B cell (primary cell): ENCODE measurements at regions not wholly inside any gene's neighbourhood (a gene's known extent, or its start where the extent isn't known, plus 50 kb on each side); places are given as distances from the start of the nearest gene placed in this dataset.

ENCODE experiments used
- ATAC-seq: fragments of 200-7000 bp; cut with Tn5 transposase; one replicate; pipeline ENCODE4 v1.10.0; 2021; ENCODE audit warnings: low read depth, mild to moderate bottlenecking, moderate number of reproducible peaks, moderate library complexity
- CTCF ChIA-PET: fragments of 350-600 bp; sonication (Branson Sonifier 250); formaldehyde crosslinking; loops from one replicate; lab custom pipeline; 2021; ENCODE audit warnings: antibody characterized with exemption, inconsistent platforms; lab: Charles Lee
- POLR2A ChIA-PET: fragments of 350-600 bp; sonication (Branson Sonifier 250); formaldehyde crosslinking; loops from one replicate; lab custom pipeline; 2021; ENCODE audit warnings: antibody characterized with exemption; lab: Charles Lee
- DNase-seq: peaks from one replicate; pipeline ENCODE4 v3.0.0; 2013
- H2AFZ ChIP-seq: 2 replicates; pipeline ENCODE4 v1.6.1; 2012; ENCODE audit warnings: mild to moderate bottlenecking, low read depth, low read length; ENCODE audit not compliant: insufficient read depth, poor library complexity, severe bottlenecking
- H3K27ac ChIP-seq, 2 donors: 1 replicate in 1 of 2; 2 replicates in 1 of 2; pipeline ENCODE4 v1.5.1; 2012 to 2013; ENCODE audit warnings: low read length in 2 of 2, mild to moderate bottlenecking in 2 of 2, moderate library complexity in 1 of 2
- H3K27me3 ChIP-seq, 4 experiments: fragments of 200-600 bp in 1 of 4; sonication (generic) in 1 of 4; replicated peaks in 1 of 4; 1 replicate in 2 of 4; 2 replicates in 2 of 4; pipeline versions ENCODE4 v1.6.1 to v1.7.0; 2013 to 2016; ENCODE audit warnings: low read length in 3 of 4, mild to moderate bottlenecking in 2 of 4, mixed read lengths in 1 of 4, moderate library complexity in 1 of 4; ENCODE audit not compliant: insufficient read depth in 4 of 4, control insufficient read depth in 3 of 4; ENCODE audit errors: control extremely low read depth in 1 of 4
- H3K36me3 ChIP-seq, 2 experiments: replicated peaks in 1 of 2; 1 replicate in 1 of 2; 2 replicates in 1 of 2; pipeline versions ENCODE4 v1.6.1 to v1.7.1; 2013; ENCODE audit warnings: low read length in 1 of 2; ENCODE audit not compliant: insufficient read depth in 2 of 2, control insufficient read depth in 1 of 2; ENCODE audit errors: control extremely low read depth in 1 of 2, extremely low read depth in 1 of 2
- H3K4me1 ChIP-seq, 2 donors: fragments of 200-600 bp in 1 of 2; sonication (generic) in 1 of 2; 1 replicate in 1 of 2; 2 replicates in 1 of 2; pipeline versions ENCODE4 v1.5.1 to v1.6.1; 2013 to 2017; ENCODE audit warnings: low read length in 2 of 2; ENCODE audit not compliant: control insufficient read depth in 2 of 2, insufficient read depth in 2 of 2
- H3K4me2 ChIP-seq: replicated peaks from 2 replicates; pipeline ENCODE3; 2012; ENCODE audit warnings: mild to moderate bottlenecking, low read depth, low read length; ENCODE audit not compliant: poor library complexity, severe bottlenecking
- H3K4me3 ChIP-seq, 5 experiments: fragments of 200-600 bp in 1 of 5; sonication (generic) in 1 of 5; 1 replicate in 3 of 5; 2 replicates in 2 of 5; pipeline versions ENCODE4 v1.5.1 to v1.7.0; 2011 to 2016; ENCODE audit warnings: low read length in 4 of 5, mild to moderate bottlenecking in 4 of 5, low read depth in 2 of 5, control low read depth in 1 of 5, moderate library complexity in 1 of 5; ENCODE audit not compliant: insufficient read depth in 1 of 5; ENCODE audit errors: control extremely low read depth in 1 of 5, extremely low read depth in 1 of 5
- H3K79me2 ChIP-seq: fragments of 200-600 bp; sonication (generic); one replicate; pipeline ENCODE4 v1.6.0; 2016; ENCODE audit warnings: low read length; ENCODE audit not compliant: control insufficient read depth, insufficient read depth
- H3K9ac ChIP-seq: fragments of 200-600 bp; sonication (generic); 2 replicates; pipeline ENCODE4 v1.6.1; 2017; ENCODE audit warnings: mild to moderate bottlenecking, low read length, moderate library complexity
- H3K9me3 ChIP-seq, 3 donors: one replicate each; pipeline versions ENCODE4 v1.6.1 to v1.7.1; 2013; ENCODE audit warnings: low read length in 2 of 3; ENCODE audit not compliant: control insufficient read depth in 2 of 3, insufficient read depth in 1 of 3; ENCODE audit errors: control extremely low read depth in 1 of 3
- H4K20me1 ChIP-seq: 2 replicates; pipeline ENCODE4 v1.6.0; 2012; ENCODE audit warnings: mild to moderate bottlenecking, low read length; ENCODE audit not compliant: insufficient read depth, control insufficient read depth, poor library complexity, severe bottlenecking
- H3K27ac Mint-ChIP-seq: one replicate; pipeline ENCODE4 v1.8.0; 2021; ENCODE audit warnings: mixed read lengths
- H3K27me3 Mint-ChIP-seq: one replicate; pipeline ENCODE4 v1.8.0; 2021; ENCODE audit warnings: mixed read lengths
- H3K4me1 Mint-ChIP-seq: one replicate; pipeline ENCODE4 v1.8.0; 2021; ENCODE audit warnings: mixed read lengths
- H3K4me3 Mint-ChIP-seq: one replicate; pipeline ENCODE4 v1.8.0; 2021; ENCODE audit warnings: mixed read lengths
- H3K9me3 Mint-ChIP-seq: one replicate; pipeline ENCODE4 v1.8.0; 2022; ENCODE audit warnings: mixed read lengths; ENCODE audit not compliant: insufficient read depth
- CTCF ChIP-seq: fragments of 200-600 bp; IDR thresholded peaks from one replicate; pipeline ENCODE4 v1.8.0; 2022; ENCODE audit warnings: antibody characterized with exemption, mild to moderate bottlenecking
- EZH2 ChIP-seq: IDR thresholded peaks from 2 replicates; pipeline ENCODE4 v1.6.1; 2012; ENCODE audit warnings: borderline replicate concordance, low read depth, mild to moderate bottlenecking, moderate library complexity, low read length; ENCODE audit not compliant: insufficient read depth, poor library complexity, severe bottlenecking
- WGBS: methylation state at CpG from one replicate; pipeline ENCODE4 v1.1.5; 2013; ENCODE audit warnings: missing lambda C conversion rate; ENCODE audit not compliant: insufficient coverage; 5-methylcytosine and 5-hydroxymethylcytosine counted together
- intact Hi-C: fragments of 100-400 bp; cut with micrococcal nuclease; formaldehyde crosslinking; loops from one replicate; pipeline ENCODE4 v1.10.0; 2022

DNA sequence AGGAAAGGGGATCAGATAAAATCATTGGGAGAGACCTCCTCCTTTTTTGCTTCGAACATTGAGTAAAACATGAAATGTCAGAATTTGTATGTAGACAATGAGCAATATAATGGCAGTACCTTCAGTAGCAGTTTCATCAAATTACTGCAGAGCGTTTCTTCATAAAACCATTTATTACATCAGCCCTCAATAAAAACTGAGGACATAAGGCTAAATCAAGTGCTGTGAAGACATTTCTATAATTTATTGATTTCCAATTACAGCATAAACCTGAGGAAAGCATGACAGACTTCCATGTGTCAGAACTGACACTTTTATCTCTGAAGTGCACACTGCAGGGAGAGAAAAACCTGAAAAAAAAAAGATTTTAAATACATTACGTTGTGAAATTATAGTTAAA, 172.6 kb upstream of the ZNF804B start:
- DNase-seq (no peak), ATAC-seq (no peak)
- H3K9ac ChIP-seq, result no peak overlapping the region
- peaks cover 2% of the 10 kb centered on the region for H3K9me3 Mint-ChIP-seq
- no peaks in the 10 kb centered on the region for H3K36me3 ChIP-seq
- H3K27ac Mint-ChIP-seq, result no peak overlapping the region
- no peaks in the 10 kb centered on the region for H3K4me1 ChIP-seq
- H3K79me2 ChIP-seq, result no peaks in the 10 kb centered on the region
- CTCF ChIA-PET, result no interaction called here
- H3K4me3 ChIP-seq, result no peak overlapping the region
- H3K4me3 Mint-ChIP-seq, result no peak overlapping the region
- POLR2A ChIA-PET, result no interaction called here
- TF ChIP-seq EZH2 (no peak), CTCF (no peak)
- no peak overlapping the region for H3K27ac ChIP-seq
- H3K4me2 ChIP-seq, result no peak overlapping the region
- H3K4me1 Mint-ChIP-seq, result no peaks in the 10 kb centered on the region
- H3K27me3 ChIP-seq, result no peaks in the 10 kb centered on the region
- no peaks in the 10 kb centered on the region for H3K27me3 Mint-ChIP-seq
- no peak overlapping the region for H2AFZ ChIP-seq
- H3K9me3 ChIP-seq, result no peaks in the 10 kb centered on the region
- WGBS, result no CpG with 5 or more reads among the region's 3 CpGs
- H4K20me1 ChIP-seq, result no peaks in the 10 kb centered on the region
- intact Hi-C loops, result no loop called here

GRCh38 chr7:88586219-88586618, 173.3 kb upstream of the ZNF804B start:
- Histone ChIP-seq H3K9me3 (no peaks in the 10 kb centered on the region), H3K27me3 (no peaks in the 10 kb centered on the region), H3K4me3 (no peak overlapping the region), H3K36me3 (no peaks in the 10 kb centered on the region), H3K79me2 (no peaks in the 10 kb centered on the region), H3K4me1 (no peaks in the 10 kb centered on the region), H3K4me2 (no peak overlapping the region), H3K9ac (no peak overlapping the region), H3K27ac (no peak overlapping the region), H2AFZ (no peak overlapping the region), H4K20me1 (no peaks in the 10 kb centered on the region)
- ATAC-seq, result no peak
- intact Hi-C loops, result no loop called here
- H3K27ac Mint-ChIP-seq, result no peak overlapping the region
- no peak for TF ChIP-seq CTCF
- no peak for TF ChIP-seq EZH2
- POLR2A ChIA-PET, result no interaction called here
- DNase-seq, result no peak
- H3K4me1 Mint-ChIP-seq, result no peaks in the 10 kb centered on the region
- H3K9me3 Mint-ChIP-seq, result peaks cover 2% of the 10 kb centered on the region
- no peaks in the 10 kb centered on the region for H3K27me3 Mint-ChIP-seq
- no CpG with 5 or more reads among the region's 3 CpGs for WGBS
- CTCF ChIA-PET, result no interaction called here
- no peak overlapping the region for H3K4me3 Mint-ChIP-seq
